ENCODE measurements at regions not wholly inside any gene's neighbourhood (a gene's known extent, or its start where the extent isn't known, plus 50 kb on each side); places are given as distances from the start of the nearest gene placed in this dataset.

- Histone ChIP-seq H3K27ac (ENCODE audit: low read depth in 1 of 2, low read length in 1 of 2) (no peak overlapping the region), H3K9me3 (ENCODE audit: control insufficient read depth in 4 of 4, insufficient read depth in 3 of 4, low read length in 3 of 4) (no peaks in the 10 kb centered on the region), H3K4me3 (no peak overlapping the region), H3K36me3 (ENCODE audit: control insufficient read depth in 4 of 4, insufficient read depth in 4 of 4, low read length in 4 of 4) (no peaks in the 10 kb centered on the region), H3K9ac (ENCODE audit: insufficient read depth in 1 of 2, low read length in 2 of 2) (no peak overlapping the region), H3K27me3 (ENCODE audit: control insufficient read depth in 3 of 3, insufficient read depth in 3 of 3, low read length in 2 of 3) (no peaks in the 10 kb centered on the region), H3K4me1 (ENCODE audit: control insufficient read depth in 5 of 5, insufficient read depth in 5 of 5, low read length in 5 of 5) (no peaks in the 10 kb centered on the region)
- TF ChIP-seq CTCF (IDR thresholded peaks at IDR 0.05; ENCODE audit: control extremely low read depth, extremely low read depth), result no peak
- DNase-seq (no peak), ATAC-seq (ENCODE audit: insufficient read depth, low FRiP score) (no peak)
- WGBS, 2 donors, result 97 to 98% methylated on average over 28 of the region's 28 CpGs
These were observed 310.2 kb downstream of the PTPRC start for GRCh38 chr1:198948895-198949659.

GRCh38 chr1:198950036-198950435 is 311.2 kb downstream of the PTPRC start:
- Histone ChIP-seq H3K9me3 (ENCODE audit: control insufficient read depth in 4 of 4, insufficient read depth in 3 of 4, low read length in 3 of 4) (peaks cover 0 to 2% (median 0%) of the 10 kb centered on the region in 4 donors), H3K4me1 (ENCODE audit: control insufficient read depth in 5 of 5, insufficient read depth in 5 of 5, low read length in 5 of 5) (no peaks in the 10 kb centered on the region), H3K27ac (ENCODE audit: low read depth in 1 of 2, low read length in 1 of 2) (no peak overlapping the region), H3K27me3 (ENCODE audit: control insufficient read depth in 3 of 3, insufficient read depth in 3 of 3, low read length in 2 of 3) (no peaks in the 10 kb centered on the region), H3K36me3 (ENCODE audit: control insufficient read depth in 4 of 4, insufficient read depth in 4 of 4, low read length in 4 of 4) (no peaks in the 10 kb centered on the region), H3K9ac (ENCODE audit: insufficient read depth in 1 of 2, low read length in 2 of 2) (no peak overlapping the region), H3K4me3 (no peak overlapping the region)
- 94 to 96% methylated on average over 3 of the region's 3 CpGs for WGBS, 2 donors
- TF ChIP-seq CTCF (IDR thresholded peaks at IDR 0.05; ENCODE audit: control extremely low read depth, extremely low read depth), result no peak
- DNase-seq, result no peak
- ATAC-seq (ENCODE audit: insufficient read depth, low FRiP score), result no peak

GRCh38 chr1:198955085-198955484 is 316.2 kb downstream of the PTPRC start:
- H3K27ac ChIP-seq (ENCODE audit: low read depth in 1 of 2, low read length in 1 of 2), result no peak overlapping the region
- H3K27me3 ChIP-seq (ENCODE audit: control insufficient read depth in 3 of 3, insufficient read depth in 3 of 3, low read length in 2 of 3), result no peaks in the 10 kb centered on the region
- DNase-seq (no peak), ATAC-seq (ENCODE audit: insufficient read depth, low FRiP score) (no peak)
- peaks cover 0 to 5% (median 2%) of the 10 kb centered on the region in 4 donors for H3K9me3 ChIP-seq (ENCODE audit: control insufficient read depth in 4 of 4, insufficient read depth in 3 of 4, low read length in 3 of 4)
- no peak overlapping the region for H3K4me3 ChIP-seq
- no peak overlapping the region for H3K9ac ChIP-seq (ENCODE audit: insufficient read depth in 1 of 2, low read length in 2 of 2)
- TF ChIP-seq CTCF (IDR thresholded peaks at IDR 0.05; ENCODE audit: control extremely low read depth, extremely low read depth), result no peak
- H3K4me1 ChIP-seq (ENCODE audit: control insufficient read depth in 5 of 5, insufficient read depth in 5 of 5, low read length in 5 of 5), result no peaks in the 10 kb centered on the region
- no peaks in the 10 kb centered on the region for H3K36me3 ChIP-seq (ENCODE audit: control insufficient read depth in 4 of 4, insufficient read depth in 4 of 4, low read length in 4 of 4)

- Histone ChIP-seq H3K4me1 (ENCODE audit: control insufficient read depth in 5 of 5, insufficient read depth in 5 of 5, low read length in 5 of 5) (no peaks in the 10 kb centered on the region), H3K27ac (ENCODE audit: low read depth in 1 of 2, low read length in 1 of 2) (no peak overlapping the region), H3K9ac (ENCODE audit: insufficient read depth in 1 of 2, low read length in 2 of 2) (no peak overlapping the region), H3K9me3 (ENCODE audit: control insufficient read depth in 4 of 4, insufficient read depth in 3 of 4, low read length in 3 of 4) (peaks cover 0 to 5% (median 2%) of the 10 kb centered on the region in 4 donors), H3K36me3 (ENCODE audit: control insufficient read depth in 4 of 4, insufficient read depth in 4 of 4, low read length in 4 of 4) (no peaks in the 10 kb centered on the region), H3K4me3 (no peak overlapping the region), H3K27me3 (ENCODE audit: control insufficient read depth in 3 of 3, insufficient read depth in 3 of 3, low read length in 2 of 3) (no peaks in the 10 kb centered on the region)
- ATAC-seq (ENCODE audit: insufficient read depth, low FRiP score), result no peak
- no peak for TF ChIP-seq CTCF (IDR thresholded peaks at IDR 0.05; ENCODE audit: control extremely low read depth, extremely low read depth)
- DNase-seq, result no peak
- WGBS, 2 donors, result 73 to 86% methylated on average over 1 of the region's 1 CpG
These were observed 318.2 kb downstream of the PTPRC start for GRCh38 chr1:198957044-198957443.

Data from lung (tissue), 11 donors.